Lower leg skin (tissue), 4 donors: ENCODE measurements at regions not wholly inside any gene's neighbourhood (a gene's known extent, or its start where the extent isn't known, plus 50 kb on each side); places are given as distances from the start of the nearest gene placed in this dataset.

Experiments used
- DNase-seq, 2 donors: peaks; one replicate each; pipeline ENCODE4 v3.0.0-alpha.2; 2019; ENCODE audit warnings: low spot score in 2 of 2
- H3K4me3 ChIP-seq: fragments of 200-600 bp; sonication (generic); 2 replicates; pipeline ENCODE4 v1.5.1; 2017; ENCODE audit warnings: mild to moderate bottlenecking, low read depth; ENCODE audit not compliant: poor library complexity, severe bottlenecking
- CTCF ChIP-seq, 3 donors: fragments of 450-650 bp; IDR thresholded peaks; one replicate each; pipeline ENCODE4 v1.5.1; 2016; ENCODE audit warnings: antibody characterized with exemption in 3 of 3, mild to moderate bottlenecking in 3 of 3, moderate library complexity in 2 of 3
- POLR2A ChIP-seq, 2 donors: fragments of 450-650 bp; IDR thresholded peaks; one replicate each; pipeline ENCODE4 v1.6.1; 2016 to 2017; ENCODE audit warnings: antibody characterized with exemption in 2 of 2, mild to moderate bottlenecking in 1 of 2, moderate library complexity in 1 of 2
- WGBS, 2 donors: methylation state at CpG; one replicate each; pipeline ENCODE4 v1.1.5; 2018; 5-methylcytosine and 5-hydroxymethylcytosine counted together
- intact Hi-C: fragments of 100-400 bp; cut with DNase I; formaldehyde crosslinking; loops from one replicate; pipeline ENCODE4 v1.15.0; 2023; ENCODE audit warnings: low total_unique reads

GRCh38 chr4:26133840-26134239 is 187.0 kb upstream of the RBPJ start:
- no peak for DNase-seq
- H3K4me3 ChIP-seq: no peak overlapping the region
- intact Hi-C loops: no loop called here
- 87 to 93% methylated on average over 2 of the region's 2 CpGs for WGBS, 2 donors
- TF ChIP-seq POLR2A (IDR thresholded peaks at IDR 0.05) (no peak), CTCF (IDR thresholded peaks at IDR 0.05) (no peak)

- no peak for TF ChIP-seq POLR2A (IDR thresholded peaks at IDR 0.05)
- TF ChIP-seq CTCF (IDR thresholded peaks at IDR 0.05): no peak
- no peak overlapping the region for H3K4me3 ChIP-seq
- intact Hi-C loops: no loop called here
- 73 to 78% methylated on average over 4 of the region's 4 CpGs for WGBS, 2 donors
- no peak for DNase-seq
Measured at GRCh38 chr4:26135331-26135730, 185.5 kb upstream of the RBPJ start.

GRCh38 chr4:26136615-26137014 is 184.2 kb upstream of the RBPJ start:
- intact Hi-C loops: no loop called here
- TF ChIP-seq CTCF (IDR thresholded peaks at IDR 0.05): no peak
- no peak for TF ChIP-seq POLR2A (IDR thresholded peaks at IDR 0.05)
- 97 to 98% methylated on average over 2 of the region's 2 CpGs for WGBS, 2 donors
- no peak for DNase-seq
- H3K4me3 ChIP-seq: no peak overlapping the region

GRCh38 chr4:26137288-26137687 is 183.5 kb upstream of the RBPJ start:
- WGBS, 2 donors: 96 to 97% methylated on average over 5 of the region's 5 CpGs
- intact Hi-C loops: no loop called here
- TF ChIP-seq CTCF (IDR thresholded peaks at IDR 0.05): no peak
- no peak for TF ChIP-seq POLR2A (IDR thresholded peaks at IDR 0.05)
- H3K4me3 ChIP-seq: no peak overlapping the region
- DNase-seq: no peak

GRCh38 chr4:26139310-26139924 is 181.4 kb upstream of the RBPJ start:
- intact Hi-C loops: no loop called here
- no peak overlapping the region for H3K4me3 ChIP-seq
- WGBS, 2 donors: 77 to 90% methylated on average over 4 of the region's 4 CpGs
- DNase-seq: no peak
- TF ChIP-seq POLR2A (IDR thresholded peaks at IDR 0.05): no peak
- no peak for TF ChIP-seq CTCF (IDR thresholded peaks at IDR 0.05)
